ENCODE measurements at regions not wholly inside any gene's neighbourhood (a gene's known extent, or its start where the extent isn't known, plus 50 kb on each side); places are given as distances from the start of the nearest gene placed in this dataset.
"Not testable (repeated sequence)": the region's sequence is repeated elsewhere in the genome, so short reads cannot be mapped to it uniquely, and the experiment has no call there.

- DNase-seq = no peak
Observed at GRCh38 chr4:141347684-141348083, 127.0 kb downstream of the ZNF330 start.

GRCh38 chr4:141348125-141348524 lies 127.4 kb downstream of the ZNF330 start:
- DNase-seq = no peak

- DNase-seq = no peak
Observed at GRCh38 chr4:141348573-141348972, 127.9 kb downstream of the ZNF330 start.

DNA sequence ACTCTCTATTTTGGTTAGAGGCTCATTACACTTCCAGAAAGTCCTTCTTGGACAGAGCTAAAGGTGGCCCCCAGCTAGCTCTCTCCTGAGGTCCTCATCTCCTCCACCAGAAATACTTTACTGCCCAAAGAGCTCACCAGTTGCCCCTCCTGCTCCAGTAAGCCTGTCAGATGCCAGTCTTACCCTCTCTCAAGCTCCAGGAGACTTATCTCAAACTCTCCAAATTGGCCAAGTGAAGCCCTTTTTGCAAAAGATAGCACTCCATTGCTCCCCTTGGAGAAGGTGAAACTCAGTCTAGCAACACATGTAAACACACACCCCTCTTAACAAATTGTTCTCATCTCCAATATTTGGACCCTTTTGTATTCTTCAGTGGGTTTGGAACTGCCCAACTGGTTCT lies 128.5 kb downstream of the ZNF330 start:
- no peak for DNase-seq

- DNase-seq = no peak
Observed at GRCh38 chr4:141350122-141350905, 129.6 kb downstream of the ZNF330 start.

- no peak for DNase-seq
Observed at GRCh38 chr4:141352331-141352730, 131.6 kb downstream of the ZNF330 start.

GRCh38 chr4:141352909-141353525 lies 132.3 kb downstream of the ZNF330 start:
- no peak for DNase-seq

- DNase-seq = no peak
Observed at GRCh38 chr4:141356321-141356962, 135.7 kb downstream of the ZNF330 start.

- no peak for DNase-seq
Observed at GRCh38 chr4:141356963-141357335, 136.3 kb downstream of the ZNF330 start.

DNA sequence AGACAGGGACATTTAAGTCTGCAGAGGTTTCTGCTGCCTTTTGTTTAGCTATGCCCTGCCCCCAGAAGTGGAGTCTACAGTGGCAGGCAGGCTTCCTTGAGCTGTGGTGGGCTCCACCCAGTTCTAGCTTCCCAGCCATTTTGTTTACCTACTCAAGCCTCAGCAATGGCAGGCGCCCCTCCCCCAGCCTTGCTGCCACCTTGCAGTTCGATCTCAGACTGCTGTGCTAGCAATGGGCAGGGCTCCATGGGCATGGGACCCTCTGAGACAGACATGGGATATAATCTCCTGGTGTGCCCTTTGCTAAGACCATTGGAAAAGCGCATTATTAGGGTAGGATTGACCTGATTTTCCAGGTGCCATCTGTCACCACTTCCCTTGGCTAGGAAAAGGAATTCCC lies 147.5 kb downstream of the ZNF330 start:
- DNase-seq = not testable (repeated sequence)

- no peak for DNase-seq
Observed at GRCh38 chr4:141371206-141371605, 150.5 kb downstream of the ZNF330 start.

GRCh38 chr4:141375855-141376254 lies 155.2 kb downstream of the ZNF330 start:
- DNase-seq = no peak

DNA sequence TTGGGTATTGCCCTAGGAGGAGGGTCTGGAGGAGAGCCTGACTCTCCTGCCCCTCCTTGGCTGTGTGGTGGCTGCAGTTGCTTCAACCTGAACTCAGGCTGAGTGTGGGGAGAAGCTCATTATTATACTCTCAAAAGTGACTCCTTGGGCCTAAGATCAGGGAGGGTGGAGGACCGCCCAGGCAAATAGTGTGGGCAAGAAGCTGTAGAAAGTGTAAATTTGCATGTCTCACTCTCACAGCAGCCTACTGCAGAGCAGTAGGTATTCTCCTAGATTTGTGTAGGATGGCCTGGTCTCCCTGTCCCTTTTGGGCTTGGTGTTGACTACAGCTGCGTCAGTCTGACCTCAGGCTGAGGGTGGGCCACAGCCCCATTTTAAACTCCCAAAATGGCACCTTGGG lies 156.1 kb downstream of the ZNF330 start:
- no peak for DNase-seq

- no peak for DNase-seq
Observed at GRCh38 chr4:141387299-141387698, 166.6 kb downstream of the ZNF330 start.

GRCh38 chr4:141388481-141388880 lies 167.8 kb downstream of the ZNF330 start:
- DNase-seq = no peak

GRCh38 chr4:141389649-141390048 lies 169.0 kb downstream of the ZNF330 start:
- no peak for DNase-seq

DNA sequence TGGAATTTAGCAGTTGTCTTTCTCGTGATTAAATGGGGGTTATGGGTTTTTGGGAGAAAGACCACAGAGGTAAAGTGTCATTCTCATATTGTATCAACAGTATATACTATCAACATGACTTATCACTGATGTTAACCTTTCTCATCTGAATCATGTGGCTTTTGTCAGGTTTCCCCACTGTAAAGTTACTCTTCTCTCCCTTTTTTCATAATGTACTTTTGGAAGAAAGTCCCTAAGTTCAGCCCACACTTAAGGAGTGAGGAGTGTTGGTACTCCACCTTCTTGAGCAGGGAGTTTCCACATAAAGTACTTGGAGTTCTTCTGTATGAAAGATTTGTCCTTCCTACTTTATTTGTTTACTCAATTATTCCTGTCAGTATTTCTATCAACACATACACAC lies 169.9 kb downstream of the ZNF330 start:
- DNase-seq = no peak

GRCh38 chr4:141391293-141391692 lies 170.6 kb downstream of the ZNF330 start:
- no peak for DNase-seq

GRCh38 chr4:141391771-141392170 lies 171.1 kb downstream of the ZNF330 start:
- DNase-seq = no peak

GRCh38 chr4:141395246-141395830 lies 174.6 kb downstream of the ZNF330 start:
- DNase-seq = no peak

DNA sequence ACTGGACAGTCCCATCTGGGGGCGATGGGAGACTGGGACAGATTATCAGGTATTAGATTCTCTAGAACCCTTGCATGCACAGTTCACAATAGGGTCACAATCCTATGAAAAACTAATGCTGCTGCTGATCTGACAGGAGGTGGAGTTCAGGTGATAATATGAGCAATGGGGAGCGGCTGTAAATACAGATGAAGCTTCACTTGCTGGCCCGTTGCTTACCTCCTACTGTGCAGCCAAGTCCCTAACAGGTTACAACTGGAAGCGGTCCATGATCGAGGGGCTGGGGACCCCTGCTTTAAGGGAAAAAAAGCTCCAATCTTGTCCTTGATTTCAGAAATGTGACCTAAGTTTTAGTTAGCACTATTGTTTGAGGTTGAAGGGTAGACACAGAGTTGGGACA lies 175.2 kb downstream of the ZNF330 start:
- no peak for DNase-seq

GRCh38 chr4:141402712-141403111 lies 182.0 kb downstream of the ZNF330 start:
- DNase-seq = no peak

- DNase-seq = no peak
Observed at GRCh38 chr4:141403782-141404181, 183.1 kb downstream of the ZNF330 start.

- no peak for DNase-seq
Observed at GRCh38 chr4:141406237-141406636, 185.5 kb downstream of the ZNF330 start.
